ENCODE measurements at regions not wholly inside any gene's neighbourhood (a gene's known extent, or its start where the extent isn't known, plus 50 kb on each side); places are given as distances from the start of the nearest gene placed in this dataset.

GRCh38 chr15:31260646-31261265 is 65.9 kb upstream of the KLF13 start:
- no peak for DNase-seq (ENCODE audit: low read depth in 4 of 4, low spot score in 3 of 4)

DNA sequence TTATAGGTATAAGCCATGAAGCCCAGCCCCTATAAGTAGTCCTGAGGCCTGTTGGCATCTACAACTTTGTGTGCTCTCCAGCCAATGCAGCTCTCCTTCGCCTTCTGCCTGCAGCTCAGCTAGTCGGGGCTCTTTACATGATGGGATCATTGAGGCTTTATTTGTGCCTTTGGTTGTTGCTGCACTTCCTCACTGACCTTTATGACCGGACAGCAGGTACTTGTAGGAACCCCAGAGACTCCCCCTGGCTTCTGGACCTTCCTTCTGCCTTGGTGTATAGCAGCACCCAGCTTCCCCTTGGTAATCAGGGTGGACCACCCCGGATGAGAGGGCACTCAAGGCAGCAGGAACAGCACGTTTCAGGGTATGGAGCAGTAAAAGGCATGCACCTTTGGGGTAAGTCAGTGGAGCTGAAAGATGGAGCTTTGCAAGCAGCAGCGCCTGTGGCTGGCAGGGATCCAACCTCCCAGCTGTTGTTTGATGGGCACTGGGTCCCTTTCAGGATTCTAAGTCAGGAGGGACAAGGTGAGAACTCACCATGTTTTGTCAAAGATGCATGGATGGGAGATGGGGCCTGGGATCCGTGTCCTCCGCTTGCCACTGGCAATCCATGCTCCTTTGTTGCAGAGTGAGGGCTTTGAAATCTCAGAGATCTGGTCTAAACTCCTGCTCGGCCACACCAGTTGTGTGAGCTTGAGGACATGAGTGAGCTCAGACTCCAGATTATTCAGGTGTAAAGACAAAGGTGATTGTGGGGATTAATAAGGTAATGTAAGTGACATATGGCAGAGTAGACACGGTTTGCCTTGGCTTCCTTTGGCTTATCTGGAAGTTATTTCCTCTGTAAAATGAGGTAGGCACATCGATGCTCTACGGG is 65.1 kb upstream of the KLF13 start:
- DNase-seq (ENCODE audit: low read depth in 4 of 4, low spot score in 3 of 4), result no peak

GRCh38 chr15:31262143-31262530 is 64.5 kb upstream of the KLF13 start:
- no peak for DNase-seq (ENCODE audit: low read depth in 4 of 4, low spot score in 3 of 4)

DNA sequence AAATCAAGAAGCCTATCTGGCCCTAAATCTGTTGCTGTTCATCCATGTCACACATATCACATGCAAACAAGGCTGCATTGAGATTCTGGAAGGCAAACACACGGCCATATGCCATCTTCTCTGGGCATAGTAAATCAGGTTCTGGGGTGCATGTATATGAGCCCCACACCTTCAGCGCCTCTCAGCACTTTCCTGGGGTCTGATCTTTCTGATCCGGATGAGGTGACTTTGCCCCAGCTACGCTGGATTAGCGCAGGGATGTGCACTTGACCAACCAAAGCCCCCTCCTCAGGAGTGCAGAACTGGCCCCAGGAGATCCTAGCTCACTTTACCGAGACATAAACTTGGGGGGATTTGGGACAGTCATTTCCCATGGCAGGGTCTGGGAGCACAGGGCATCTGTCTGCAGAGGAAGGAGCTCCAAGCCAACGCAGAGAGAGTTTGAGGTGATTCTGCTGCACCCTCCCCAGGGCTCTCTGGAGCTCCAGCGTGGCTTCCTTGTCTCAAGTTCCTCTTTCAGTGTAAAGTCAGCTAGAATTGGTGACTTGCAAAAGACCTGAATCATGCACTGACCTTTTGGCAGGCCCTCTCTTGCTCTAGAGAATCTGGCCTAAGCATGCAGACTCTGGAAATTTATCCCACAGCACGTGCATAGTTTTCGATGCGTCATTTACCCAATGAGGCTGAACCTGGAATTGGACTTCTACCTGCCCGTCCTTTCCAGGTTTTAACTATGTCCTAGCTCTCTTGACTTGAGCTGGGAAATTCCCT is 63.5 kb upstream of the KLF13 start:
- DNase-seq (ENCODE audit: low read depth in 4 of 4, low spot score in 3 of 4), result no peak

DNA sequence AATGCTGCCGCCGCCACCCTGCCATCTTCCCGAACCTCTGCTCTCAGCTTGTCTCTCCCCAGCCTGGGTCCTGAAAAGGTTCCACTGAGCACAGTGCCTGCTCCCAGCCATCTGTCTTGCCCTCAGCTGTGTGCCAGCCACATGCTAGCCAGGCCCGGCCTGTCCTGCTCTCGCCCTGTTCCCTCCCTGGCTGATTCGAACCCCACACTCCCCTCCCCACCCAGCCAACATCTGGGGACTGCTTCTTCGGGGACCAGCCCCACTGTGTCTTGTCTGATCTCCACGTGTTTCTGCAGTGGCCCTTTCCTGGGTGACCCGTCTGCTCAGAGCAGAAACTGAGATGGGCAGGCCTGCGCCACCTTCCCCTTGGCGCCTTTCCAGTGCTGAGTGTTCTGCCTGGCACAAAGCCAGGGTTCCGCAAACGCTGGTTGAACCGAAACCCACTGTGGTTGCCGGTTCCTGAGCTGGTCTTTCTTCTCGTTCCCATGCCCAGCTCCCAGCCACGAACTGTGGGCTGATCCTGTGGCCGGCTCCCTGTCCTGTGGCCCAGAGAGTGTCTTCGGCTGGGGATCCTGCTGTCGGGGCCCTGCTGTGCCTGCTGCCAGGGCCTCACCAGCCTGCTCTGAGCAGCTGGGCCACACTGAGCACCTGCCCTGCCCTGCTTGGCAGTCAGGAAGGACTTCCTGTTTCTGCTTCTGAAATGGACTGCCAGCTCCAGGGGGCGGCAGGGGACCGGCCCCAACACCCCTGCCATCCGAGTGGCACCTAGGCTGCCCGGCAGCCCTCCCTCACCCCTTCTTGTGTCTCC is 62.7 kb upstream of the KLF13 start:
- no peak for DNase-seq (ENCODE audit: low read depth in 4 of 4, low spot score in 3 of 4)

- DNase-seq (ENCODE audit: low read depth in 4 of 4, low spot score in 3 of 4), result no peak
These were observed 62.0 kb upstream of the KLF13 start for GRCh38 chr15:31264559-31265089.

DNA sequence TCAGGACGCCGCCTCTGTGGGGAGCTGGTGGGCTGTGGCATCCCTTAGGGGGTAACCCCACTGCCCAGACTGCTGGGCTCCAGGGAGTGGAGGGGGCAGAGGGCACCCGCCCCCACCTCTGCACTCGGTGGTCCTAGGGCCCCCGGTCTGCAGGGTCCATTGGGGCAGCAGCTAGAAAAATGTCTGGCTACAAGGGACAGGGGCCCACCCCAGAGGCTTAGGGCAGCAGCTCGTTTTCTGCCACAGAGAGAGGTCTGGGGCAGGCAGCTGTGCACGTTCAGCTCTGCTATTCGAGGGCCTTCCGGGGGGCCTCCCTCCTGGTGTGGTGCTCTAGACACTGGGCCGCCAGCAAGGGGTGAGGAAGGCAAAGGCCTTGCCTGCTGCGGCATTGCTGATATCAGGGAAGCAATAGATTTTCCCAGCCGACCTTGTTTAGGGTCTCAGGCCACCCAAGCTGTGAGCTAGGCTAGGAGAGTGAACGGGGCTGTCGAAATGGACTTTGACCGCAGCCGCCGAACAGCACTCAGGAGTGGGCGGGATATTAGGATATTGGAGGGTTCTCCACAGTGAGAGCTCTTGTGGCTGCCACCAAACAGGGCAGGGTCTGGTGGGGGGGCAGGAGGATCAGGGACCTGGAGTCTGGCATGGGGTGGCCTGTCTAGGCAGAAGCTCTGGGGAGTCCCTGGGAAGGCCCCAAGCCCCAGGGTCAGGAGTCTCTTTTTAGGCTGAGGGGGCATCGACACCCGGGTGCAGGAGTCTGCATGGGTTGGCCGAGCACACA is 61.4 kb upstream of the KLF13 start:
- no peak for DNase-seq (ENCODE audit: low read depth in 4 of 4, low spot score in 3 of 4)

GRCh38 chr15:31265871-31266711 is 60.5 kb upstream of the KLF13 start:
- DNase-seq (ENCODE audit: low read depth in 4 of 4, low spot score in 3 of 4), result no peak

DNA sequence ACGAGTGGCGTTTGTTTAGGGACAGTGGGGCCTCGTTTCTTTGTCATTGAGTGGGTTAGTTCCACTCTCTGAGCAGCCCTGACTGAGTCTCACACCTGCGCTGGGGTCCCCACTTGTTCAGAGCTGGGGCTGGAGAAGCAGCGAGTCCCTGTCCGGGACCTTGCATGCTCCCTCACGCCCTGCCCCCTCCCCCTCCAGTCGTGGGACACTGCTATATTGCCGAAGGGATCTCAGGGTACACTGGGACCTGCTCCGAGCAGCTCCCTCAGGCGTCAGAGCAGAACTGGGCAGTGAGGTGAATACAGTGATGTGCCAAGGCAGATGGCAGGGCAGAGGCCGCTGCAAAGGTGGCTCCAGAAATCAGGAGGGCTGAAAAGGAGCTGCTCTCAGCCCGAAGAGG is 59.9 kb upstream of the KLF13 start:
- DNase-seq (ENCODE audit: low read depth in 4 of 4, low spot score in 3 of 4), result no peak

GRCh38 chr15:31267161-31268107 is 59.2 kb upstream of the KLF13 start:
- DNase-seq (ENCODE audit: low read depth in 4 of 4, low spot score in 3 of 4), result no peak

DNA sequence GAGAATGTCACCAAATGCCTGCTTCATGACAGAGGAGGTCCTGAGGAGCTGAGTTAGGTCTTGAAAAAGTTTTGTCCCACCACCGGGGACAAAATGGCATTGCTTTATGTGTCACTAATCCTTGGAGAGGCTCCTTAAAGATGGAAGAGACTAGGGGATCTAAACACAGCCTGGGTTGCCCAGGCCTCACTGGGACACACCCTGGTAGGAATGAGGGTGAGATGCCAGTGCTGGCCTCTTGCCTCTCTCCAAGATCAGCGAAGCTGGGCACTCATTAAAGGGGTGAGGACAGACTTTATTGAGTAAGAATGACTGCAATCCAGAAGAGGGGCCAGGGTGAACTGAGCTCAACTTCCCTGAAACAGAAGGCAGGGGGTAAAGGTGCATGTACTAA is 58.5 kb upstream of the KLF13 start:
- DNase-seq (ENCODE audit: low read depth in 4 of 4, low spot score in 3 of 4), result no peak

- no peak for DNase-seq (ENCODE audit: low read depth in 4 of 4, low spot score in 3 of 4)
These were observed 57.5 kb upstream of the KLF13 start for GRCh38 chr15:31268911-31269784.

GRCh38 chr15:31269816-31270575 is 56.6 kb upstream of the KLF13 start:
- no peak for DNase-seq (ENCODE audit: low read depth in 4 of 4, low spot score in 3 of 4)

DNA sequence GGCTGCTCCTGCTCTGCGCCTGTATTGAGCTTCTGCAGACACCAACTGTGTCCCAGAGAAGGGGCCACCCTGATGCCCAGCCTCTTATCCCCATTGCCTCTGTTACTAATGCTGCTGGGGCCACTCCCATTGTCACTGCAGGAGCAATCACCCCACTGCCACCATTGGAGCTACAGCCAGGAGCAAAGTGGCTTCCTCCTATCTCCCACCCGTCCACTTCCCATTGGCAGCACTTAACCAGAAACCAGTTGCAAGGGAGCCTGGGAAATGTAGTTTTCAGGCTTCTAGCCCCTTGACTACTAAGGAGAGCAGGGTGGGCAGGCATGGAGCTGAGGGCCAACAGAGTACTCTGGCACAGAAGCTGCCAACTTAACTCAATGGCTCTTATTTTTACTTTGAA is 55.9 kb upstream of the KLF13 start:
- DNase-seq (ENCODE audit: low read depth in 4 of 4, low spot score in 3 of 4), result no peak

DNA sequence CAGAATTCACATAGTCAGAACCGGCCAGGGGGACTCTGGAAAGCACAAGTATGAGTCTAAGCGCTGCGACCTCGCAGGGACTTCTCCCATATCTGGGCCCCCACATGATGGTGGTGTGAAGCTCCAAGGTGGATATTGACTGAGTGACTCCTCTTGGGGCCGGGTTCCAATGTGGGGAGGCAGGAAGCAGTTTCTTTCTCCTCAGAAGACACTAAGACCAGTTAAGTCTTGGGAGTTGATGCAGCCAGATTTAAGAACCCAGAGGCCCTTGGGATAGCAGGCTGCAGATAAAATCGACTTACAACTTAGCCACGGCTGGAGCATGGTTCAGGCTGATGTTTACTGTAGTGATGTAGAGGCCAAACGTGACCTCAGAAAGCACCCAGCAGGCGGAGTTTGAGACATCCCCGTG is 55.4 kb upstream of the KLF13 start:
- no peak for DNase-seq (ENCODE audit: low read depth in 4 of 4, low spot score in 3 of 4)

Measured in left renal pelvis (tissue), 4 donors.